ENCODE measurements at regions not wholly inside any gene's neighbourhood (a gene's known extent, or its start where the extent isn't known, plus 50 kb on each side); places are given as distances from the start of the nearest gene placed in this dataset.

DNA sequence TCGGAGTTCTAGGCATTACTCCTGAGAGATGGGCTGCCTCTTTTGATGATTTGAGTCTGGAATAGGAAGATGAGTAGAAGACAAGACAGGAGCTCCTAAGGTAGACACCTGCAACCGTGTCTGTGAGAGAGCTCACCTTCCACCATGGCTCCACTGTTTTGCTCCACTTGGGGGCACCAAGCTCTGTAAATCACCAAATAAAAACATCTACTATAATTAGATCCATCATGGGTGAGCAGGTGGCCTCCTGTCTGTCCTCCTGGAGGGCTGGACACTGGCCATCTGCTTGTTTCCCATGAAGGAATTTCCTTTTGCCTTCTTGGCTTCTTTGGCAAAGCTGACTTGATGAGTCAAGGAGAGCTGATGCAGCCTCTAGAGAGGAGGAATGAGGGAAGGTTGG, 179.0 kb downstream of the HAPSTR1 start:
- TF ChIP-seq, protein P1, sequence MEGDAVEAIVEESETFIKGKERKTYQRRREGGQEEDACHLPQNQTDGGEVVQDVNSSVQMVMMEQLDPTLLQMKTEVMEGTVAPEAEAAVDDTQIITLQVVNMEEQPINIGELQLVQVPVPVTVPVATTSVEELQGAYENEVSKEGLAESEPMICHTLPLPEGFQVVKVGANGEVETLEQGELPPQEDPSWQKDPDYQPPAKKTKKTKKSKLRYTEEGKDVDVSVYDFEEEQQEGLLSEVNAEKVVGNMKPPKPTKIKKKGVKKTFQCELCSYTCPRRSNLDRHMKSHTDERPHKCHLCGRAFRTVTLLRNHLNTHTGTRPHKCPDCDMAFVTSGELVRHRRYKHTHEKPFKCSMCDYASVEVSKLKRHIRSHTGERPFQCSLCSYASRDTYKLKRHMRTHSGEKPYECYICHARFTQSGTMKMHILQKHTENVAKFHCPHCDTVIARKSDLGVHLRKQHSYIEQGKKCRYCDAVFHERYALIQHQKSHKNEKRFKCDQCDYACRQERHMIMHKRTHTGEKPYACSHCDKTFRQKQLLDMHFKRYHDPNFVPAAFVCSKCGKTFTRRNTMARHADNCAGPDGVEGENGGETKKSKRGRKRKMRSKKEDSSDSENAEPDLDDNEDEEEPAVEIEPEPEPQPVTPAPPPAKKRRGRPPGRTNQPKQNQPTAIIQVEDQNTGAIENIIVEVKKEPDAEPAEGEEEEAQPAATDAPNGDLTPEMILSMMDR (conservative IDR thresholded peaks at IDR 0.05) = no peak
- TF ChIP-seq ZFX (IDR thresholded peaks at IDR 0.05) = no peak

Data from C4-2B (cell line).